ENCODE measurements at regions not wholly inside any gene's neighbourhood (a gene's known extent, or its start where the extent isn't known, plus 50 kb on each side); places are given as distances from the start of the nearest gene placed in this dataset.
A peak's percentile ranks its signal among the peaks of the same experiment; 100 is the strongest.
"Not testable (repeated sequence)": the region's sequence is repeated elsewhere in the genome, so short reads cannot be mapped to it uniquely, and the experiment has no call there.

DNA sequence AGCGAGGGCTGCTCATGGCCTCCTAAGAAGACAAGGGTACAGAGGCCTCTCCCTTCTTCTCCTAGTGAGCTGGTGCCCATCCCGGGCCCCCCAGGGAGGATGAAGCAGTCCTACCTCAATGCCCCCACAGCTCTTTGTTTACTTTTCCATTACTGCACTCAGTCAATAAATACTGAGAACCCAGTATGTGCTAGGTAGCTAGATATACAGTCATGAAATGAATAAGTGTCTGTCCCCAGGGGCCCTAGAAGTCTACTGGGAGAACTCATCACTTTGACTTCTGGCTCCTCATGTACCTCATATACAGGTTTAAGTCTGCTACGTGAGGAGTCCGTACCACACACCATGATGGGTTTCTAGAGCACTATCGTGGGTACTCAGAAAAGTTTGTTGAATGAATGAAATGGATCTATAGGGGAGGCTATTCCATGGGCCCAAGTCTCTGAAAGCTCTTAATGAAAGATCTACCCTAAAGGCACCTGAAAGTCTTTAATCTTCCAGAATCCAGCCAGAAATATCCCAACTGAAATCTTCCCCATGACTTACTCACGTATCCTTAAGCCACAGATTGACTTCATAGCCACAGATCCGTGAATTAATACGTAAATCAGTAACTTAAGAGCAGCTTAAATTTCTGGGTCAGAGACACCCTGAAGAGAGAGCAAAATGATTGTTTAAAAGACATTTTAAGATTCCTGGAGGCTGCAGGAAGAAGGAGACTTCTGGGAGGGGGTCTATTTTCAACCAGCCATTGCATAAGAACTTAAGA lies 51.6 kb upstream of the POMP start:
- DNase-seq = no peak

- no peak for DNase-seq
Observed at GRCh38 chr13:28606466-28606865, 52.5 kb upstream of the POMP start.

DNA sequence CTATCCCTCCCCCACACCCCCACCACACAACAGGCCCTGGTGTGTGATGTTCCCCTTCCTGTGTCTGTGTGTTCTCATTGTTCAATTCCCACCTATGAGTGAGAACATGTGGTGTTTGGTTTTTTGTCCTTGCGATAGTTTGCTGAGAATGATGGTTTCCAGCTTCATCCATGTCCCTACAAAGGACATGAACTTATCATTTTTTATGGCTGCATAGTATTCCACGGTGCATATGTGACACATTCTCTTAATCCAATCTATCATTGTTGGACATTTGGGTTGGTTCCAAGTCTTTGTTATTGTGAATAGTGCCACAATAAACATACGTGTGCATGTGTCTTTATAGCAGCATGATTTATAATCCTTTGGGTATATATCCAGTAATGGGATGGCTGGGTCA lies 53.8 kb upstream of the POMP start:
- not testable (repeated sequence) for DNase-seq

- no peak for DNase-seq
Observed at GRCh38 chr13:28603043-28603664, 55.8 kb upstream of the POMP start.

DNA sequence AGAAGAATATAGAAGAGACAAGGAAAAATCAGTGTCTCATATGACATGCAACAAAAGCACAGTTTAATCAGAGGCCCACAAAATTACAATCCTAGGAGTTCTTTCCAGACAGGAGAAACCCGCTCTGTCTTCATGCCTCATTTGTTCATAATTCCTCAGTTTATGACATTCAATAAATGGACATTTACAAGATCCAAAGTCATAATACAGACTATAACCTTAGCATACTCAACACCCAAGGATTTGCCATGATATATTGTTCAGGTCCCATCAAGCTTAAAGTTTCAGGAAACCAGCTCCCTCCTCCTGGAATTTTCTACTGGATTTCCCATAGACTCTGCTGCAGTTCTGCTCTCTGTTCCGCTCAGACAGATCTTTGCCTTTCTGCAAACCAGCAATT lies 56.4 kb upstream of the POMP start:
- no peak for DNase-seq

GRCh38 chr13:28601581-28601980 lies 57.3 kb upstream of the POMP start:
- DNase-seq = no peak

- no peak for DNase-seq
Observed at GRCh38 chr13:28597641-28598040, 61.3 kb upstream of the POMP start.

DNA sequence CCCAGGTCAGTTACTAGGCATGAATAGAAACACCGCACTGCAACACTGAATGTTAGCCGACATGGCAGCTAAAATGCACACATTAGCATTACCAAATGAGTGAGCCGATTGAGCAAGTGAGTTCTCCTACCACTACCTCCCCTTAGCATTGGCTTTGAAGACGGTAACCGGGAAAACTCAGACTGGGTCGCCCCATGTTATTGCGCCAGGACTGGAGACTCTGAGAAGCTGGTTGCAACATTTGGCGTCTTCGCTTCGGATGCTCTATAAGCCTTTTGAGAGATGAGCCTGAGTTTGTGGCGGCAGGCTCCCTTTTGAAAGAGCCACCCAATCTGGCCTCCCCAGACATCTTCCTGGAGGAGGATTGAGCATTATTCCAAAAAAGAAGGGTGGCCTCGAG lies 68.5 kb upstream of the POMP start:
- no peak for DNase-seq

DNA sequence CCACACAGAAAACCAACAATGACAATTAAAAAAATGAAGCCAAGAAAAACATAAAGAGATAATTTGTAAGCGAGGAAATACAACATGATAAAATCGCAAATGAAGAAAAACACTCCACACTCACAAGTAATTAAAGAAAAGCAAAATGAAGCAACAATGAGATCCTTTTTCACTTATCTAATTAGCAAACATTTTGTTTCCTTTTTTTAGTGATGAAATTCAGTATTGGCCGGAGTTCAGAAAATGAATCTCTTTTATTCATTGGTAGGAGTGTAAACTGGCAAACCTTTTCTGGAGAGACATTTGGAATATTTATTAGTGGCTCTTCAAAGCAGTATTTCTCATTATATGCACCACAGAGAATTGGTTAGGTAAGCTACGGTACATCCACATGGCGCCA lies 70.6 kb upstream of the POMP start:
- DNase-seq = no peak

GRCh38 chr13:28587174-28587540 lies 71.8 kb upstream of the POMP start:
- no peak for DNase-seq

DNA sequence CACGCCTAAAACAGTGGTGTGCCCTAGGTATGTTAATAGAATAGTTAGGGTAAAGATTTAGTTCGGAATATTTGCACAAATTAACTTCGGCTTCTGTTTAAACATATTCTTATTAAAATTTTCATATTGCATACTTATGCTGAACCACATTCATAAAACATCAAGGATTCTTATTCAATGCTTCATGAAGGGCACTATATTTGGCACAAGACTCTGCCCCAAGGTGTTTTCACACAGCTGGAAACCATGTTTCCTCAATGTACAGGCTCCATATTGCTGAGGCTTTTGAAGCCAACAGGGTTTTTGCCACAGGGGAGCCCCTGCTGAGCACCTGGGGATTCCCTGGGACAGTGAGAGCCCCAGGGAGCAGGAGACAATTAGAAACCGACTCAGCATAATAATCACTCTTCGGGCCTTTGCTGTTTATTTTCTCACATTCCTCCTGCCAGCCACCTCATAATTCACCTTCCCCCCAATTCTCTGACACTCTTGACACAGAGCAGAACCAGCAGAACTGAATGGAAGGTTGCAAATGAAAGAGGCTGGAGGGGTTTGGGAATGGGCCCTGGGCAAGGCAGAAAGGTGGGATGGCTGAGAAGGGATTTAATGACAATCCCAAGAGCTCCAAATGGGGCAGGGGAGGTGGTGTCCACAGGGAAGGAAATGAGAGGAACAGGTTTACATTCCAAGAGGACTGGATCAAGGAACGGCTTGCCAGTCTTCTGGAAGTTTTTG lies 72.3 kb upstream of the POMP start:
- no peak for DNase-seq

DNA sequence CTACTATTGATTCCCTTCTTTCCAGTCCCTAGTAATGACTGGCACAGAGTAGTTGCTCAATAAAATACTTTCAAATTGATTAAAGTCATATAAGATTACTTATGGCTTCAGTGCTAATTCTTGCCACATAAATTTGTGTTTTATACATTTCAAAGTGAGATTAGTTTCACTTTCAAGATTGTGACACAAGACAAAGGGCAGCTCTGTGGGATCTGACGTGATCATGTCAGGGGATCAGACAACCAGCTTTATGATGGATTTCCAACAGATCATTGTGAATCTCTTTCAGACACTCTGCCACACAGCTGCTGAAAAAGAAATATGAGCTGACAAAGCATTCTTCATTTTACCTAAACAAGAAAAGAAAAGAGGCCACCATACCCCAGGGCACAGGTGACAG lies 73.4 kb upstream of the POMP start:
- peak in 1 of 5 donors; percentile 17 for DNase-seq

- no peak for DNase-seq
Observed at GRCh38 chr13:28584873-28585381, 74.0 kb upstream of the POMP start.

DNA sequence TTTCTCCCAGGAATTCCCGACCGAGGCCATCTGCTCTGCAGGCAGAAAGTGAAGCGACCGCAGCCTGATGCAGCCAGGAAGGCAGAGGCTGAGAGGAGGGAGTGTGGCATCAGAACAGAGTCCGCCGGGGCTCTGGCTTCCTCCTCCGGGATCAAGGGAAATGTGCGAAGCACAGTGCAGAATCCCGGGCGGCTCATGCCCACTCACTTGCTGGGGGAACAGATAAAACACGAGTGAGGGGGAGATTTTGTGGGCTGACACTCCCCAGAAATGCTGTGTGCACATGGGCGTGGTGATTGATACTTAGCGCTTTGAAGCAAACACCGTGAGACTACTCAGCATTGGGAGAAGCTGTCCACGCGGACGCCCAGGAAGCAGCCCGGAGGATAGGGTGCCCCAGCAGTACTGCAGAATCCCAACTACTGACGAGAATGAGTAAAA lies 75.3 kb upstream of the POMP start:
- no peak for DNase-seq

DNA sequence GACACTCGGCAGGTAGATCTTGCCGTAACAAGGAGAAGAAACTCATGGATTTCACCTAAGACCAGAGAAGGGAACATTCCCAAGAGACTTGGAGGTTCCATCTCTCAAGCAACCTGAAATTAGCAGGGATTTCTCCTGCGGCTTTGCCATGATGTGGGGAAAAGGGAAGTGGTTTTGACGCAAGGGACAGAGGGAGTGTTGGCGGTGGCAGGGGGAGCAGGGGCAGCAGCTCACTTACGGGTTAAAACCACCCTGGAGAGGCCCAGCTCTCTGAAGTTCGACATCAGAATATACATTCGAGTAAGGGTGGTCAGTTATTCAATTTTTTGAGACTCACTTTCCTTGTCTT lies 76.1 kb upstream of the POMP start:
- DNase-seq = no peak

DNA sequence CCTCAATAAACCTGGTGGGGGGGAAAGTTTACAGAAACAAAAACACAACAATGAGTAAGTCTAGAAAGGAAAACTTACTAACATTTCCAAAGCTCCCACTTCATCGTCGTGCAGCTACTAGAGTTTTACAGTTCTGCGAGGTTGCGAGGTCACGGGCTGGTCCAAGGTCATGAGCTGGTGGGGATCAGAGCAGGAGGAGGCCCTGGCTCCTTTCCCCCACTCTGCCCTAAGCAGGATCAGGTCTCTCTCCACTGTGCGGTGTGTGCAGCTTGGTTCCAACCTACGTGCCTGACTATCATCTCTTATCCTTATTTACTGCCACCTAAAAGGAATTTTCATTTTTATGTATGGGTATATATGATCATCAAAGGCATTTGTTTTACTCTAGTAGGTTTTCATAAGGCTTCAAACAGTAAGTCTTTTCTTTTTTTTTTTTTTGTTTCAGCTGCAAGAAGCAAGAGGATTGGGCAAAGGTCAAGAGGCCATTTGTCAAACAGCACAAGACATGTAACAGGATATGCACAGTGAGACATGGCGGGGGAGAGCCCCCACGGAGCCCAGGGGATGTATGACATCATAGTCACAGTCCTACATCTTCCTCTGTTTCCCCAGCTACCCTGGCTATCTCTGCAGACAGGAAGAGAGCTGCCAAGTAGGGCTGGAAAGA lies 76.6 kb upstream of the POMP start:
- DNase-seq = no peak

DNA sequence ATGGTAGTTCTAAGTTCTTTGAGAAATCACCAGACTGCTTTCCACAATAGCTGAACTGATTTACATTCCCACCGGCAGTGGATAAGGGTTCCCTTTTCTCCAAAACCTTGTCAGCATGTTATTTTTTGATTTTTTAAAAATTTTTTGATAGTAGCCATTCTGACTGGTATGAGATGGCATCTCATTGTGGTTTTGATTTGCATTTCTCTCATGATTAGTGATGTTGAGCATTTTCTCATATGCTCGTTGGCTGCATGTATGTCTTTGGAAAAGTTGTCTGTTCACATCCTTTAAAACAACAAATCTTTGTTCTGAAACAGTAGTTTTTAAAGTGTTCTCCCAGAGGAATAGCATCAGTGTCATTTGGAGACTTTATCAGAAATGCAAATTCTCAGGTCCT lies 77.5 kb upstream of the POMP start:
- DNase-seq = no peak

- DNase-seq = no peak
Observed at GRCh38 chr13:28579736-28580135, 79.2 kb upstream of the POMP start.

DNA sequence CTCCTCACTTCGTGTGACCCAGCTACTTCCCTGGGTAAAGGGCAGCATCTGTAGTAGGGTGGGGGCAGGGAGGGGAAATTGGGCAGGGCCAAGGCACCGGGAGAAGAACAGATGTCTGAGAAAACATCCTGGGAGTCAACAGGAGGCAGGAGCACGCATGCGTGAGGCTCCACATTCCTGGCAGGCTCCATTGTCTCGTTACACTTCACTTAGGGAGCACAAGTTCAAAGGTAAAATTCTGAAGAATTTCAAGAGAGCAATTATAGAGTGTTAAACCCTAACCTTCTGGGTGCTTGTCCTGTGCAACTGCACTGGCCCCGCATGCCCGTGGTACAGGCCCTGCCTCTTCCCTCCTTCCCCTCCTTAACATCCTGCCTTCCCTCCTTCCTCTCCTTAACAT lies 79.6 kb upstream of the POMP start:
- no peak for DNase-seq

DNA sequence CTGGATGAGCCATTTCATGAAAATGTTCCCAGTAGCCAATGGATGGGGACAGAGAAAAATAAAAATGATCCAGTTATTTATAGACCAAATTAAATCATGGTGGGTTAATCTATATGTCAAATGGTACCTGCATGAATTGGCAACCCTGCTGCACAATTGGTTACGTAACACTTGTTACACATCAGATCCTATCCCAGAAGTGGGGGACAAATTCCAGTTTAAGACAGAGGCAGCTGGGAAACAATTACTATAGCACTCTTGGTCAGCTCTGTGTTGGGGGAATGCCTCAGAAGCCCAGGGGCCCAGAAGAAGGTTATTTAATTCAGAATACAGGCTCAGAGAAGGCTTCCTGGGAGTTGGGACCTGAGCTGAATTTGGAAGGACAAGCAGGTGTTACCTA lies 81.1 kb upstream of the FLT1 start:
- no peak for DNase-seq

DNA sequence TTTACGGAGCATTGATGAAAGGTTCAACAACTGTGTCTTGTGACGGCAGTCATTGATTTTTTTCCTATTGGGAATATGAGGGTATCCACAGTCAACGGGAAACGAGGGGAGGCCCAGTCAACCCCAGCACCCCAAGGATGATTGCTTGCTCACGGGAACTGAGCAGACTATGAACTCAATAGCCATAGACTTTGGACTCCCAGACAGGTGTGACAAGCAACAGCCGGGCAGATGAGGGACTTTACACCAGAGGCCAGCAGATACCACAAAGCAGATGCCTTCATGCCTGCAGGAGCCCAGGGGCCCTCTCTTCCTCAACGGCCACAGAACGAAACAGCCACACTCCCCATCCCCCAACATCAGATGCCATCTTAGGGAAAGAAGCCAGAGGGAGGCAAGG lies 80.3 kb upstream of the FLT1 start:
- DNase-seq = no peak

DNA sequence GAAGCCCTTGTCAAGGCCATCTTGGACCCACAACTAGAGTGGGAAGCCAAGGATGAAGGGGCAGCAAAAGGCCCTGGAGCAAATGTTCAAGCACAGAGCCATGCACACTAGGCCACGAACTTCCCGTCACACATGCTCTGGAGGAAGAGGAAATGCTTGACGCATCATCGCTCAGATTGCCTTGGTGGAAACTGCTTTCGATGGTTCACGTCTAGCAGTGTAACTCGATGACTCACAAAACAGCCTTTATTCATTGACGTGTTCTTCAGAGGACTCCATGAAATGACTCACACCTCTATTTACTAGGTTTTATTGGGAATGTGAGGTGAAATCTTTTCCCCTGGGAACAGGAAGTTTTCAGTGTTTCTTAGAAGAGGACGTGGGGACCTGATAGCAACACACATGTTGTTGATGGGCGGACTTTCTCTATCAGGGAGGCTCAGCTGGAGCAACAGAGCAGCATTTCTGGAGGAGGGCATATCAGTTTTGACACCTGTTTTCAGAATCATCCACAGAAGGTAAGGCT lies 79.8 kb upstream of the FLT1 start:
- peak in 1 of 5 donors; percentile 65 for DNase-seq
